MM.1S (cell line): ENCODE measurements at regions not wholly inside any gene's neighbourhood (a gene's known extent, or its start where the extent isn't known, plus 50 kb on each side); places are given as distances from the start of the nearest gene placed in this dataset.

Experiments used
- DNase-seq: peaks from one replicate; pipeline ENCODE4 v3.0.0-alpha.2; 2015
- H2AFZ ChIP-seq: fragments of 300-600 bp; sonication (generic); 2 replicates; pipeline ENCODE4 v1.6.0; 2016; ENCODE audit warnings: antibody characterized with exemption, low read length
- H3F3A ChIP-seq: fragments of 300-600 bp; sonication (generic); 2 replicates; pipeline ENCODE4 v1.6.1; 2016; ENCODE audit warnings: mild to moderate bottlenecking, antibody characterized with exemption, low read length, moderate library complexity, mixed read lengths; ENCODE audit not compliant: insufficient read depth
- H3K27ac ChIP-seq: fragments of 300-600 bp; sonication (generic); 2 replicates; pipeline ENCODE4 v1.5.1; 2016; ENCODE audit warnings: mild to moderate bottlenecking, low read length
- H3K27me3 ChIP-seq: fragments of 300-600 bp; sonication (generic); replicated peaks from 2 replicates; pipeline ENCODE4 v1.6.0; 2016; ENCODE audit warnings: low read length; ENCODE audit not compliant: insufficient read depth
- H3K36me3 ChIP-seq: fragments of 300-600 bp; sonication (generic); replicated peaks from 2 replicates; pipeline ENCODE4 v1.6.1; 2016; ENCODE audit warnings: mild to moderate bottlenecking, low read length, mixed read lengths; ENCODE audit not compliant: insufficient read depth
- H3K4me1 ChIP-seq: fragments of 300-600 bp; sonication (generic); 2 replicates; pipeline ENCODE4 v1.6.1; 2016; ENCODE audit warnings: low read length, mixed read lengths
- H3K4me2 ChIP-seq: fragments of 300-600 bp; sonication (generic); 2 replicates; pipeline ENCODE4 v1.6.0; 2016; ENCODE audit warnings: low read depth, low read length
- H3K4me3 ChIP-seq: fragments of 300-600 bp; sonication (generic); 2 replicates; pipeline ENCODE4 v1.5.1; 2016; ENCODE audit warnings: low read length, mixed read lengths
- H3K79me2 ChIP-seq: fragments of 300-600 bp; sonication (generic); 2 replicates; pipeline ENCODE4 v1.6.1; 2016; ENCODE audit warnings: mixed run types, low read length, mixed read lengths
- H3K9ac ChIP-seq: fragments of 300-600 bp; sonication (generic); 2 replicates; pipeline ENCODE4 v1.6.1; 2016; ENCODE audit warnings: low read length, mixed read lengths
- H3K9me2 ChIP-seq: fragments of 300-600 bp; sonication (generic); replicated peaks from 2 replicates; pipeline ENCODE4 v1.6.1; 2016; ENCODE audit warnings: mild to moderate bottlenecking, low read length, mixed read lengths; ENCODE audit not compliant: insufficient read depth
- H3K9me3 ChIP-seq: fragments of 300-600 bp; sonication (generic); replicated peaks from 2 replicates; pipeline ENCODE4 v1.6.1; 2016; ENCODE audit warnings: mild to moderate bottlenecking, low read length, mixed read lengths; ENCODE audit not compliant: insufficient read depth
- H4K20me1 ChIP-seq: fragments of 300-600 bp; sonication (generic); 2 replicates; pipeline ENCODE4 v1.6.1; 2016; ENCODE audit warnings: mild to moderate bottlenecking, low read length, moderate library complexity, mixed read lengths; ENCODE audit not compliant: insufficient read depth
- CTCF ChIP-seq: fragments of 300-600 bp; sonication (generic); IDR thresholded peaks from 2 replicates; pipeline ENCODE4 v1.5.1; 2016; ENCODE audit warnings: antibody characterized with exemption, low read length, mixed read lengths
- EZH2 ChIP-seq: fragments of 300-600 bp; sonication (generic); optimal IDR thresholded peaks from 2 replicates; pipeline ENCODE3; 2017; ENCODE audit warnings: low read depth, mild to moderate bottlenecking, antibody characterized with exemption, low read length, mixed read lengths
- EZH2phosphoT487 ChIP-seq: fragments of 300-600 bp; sonication (generic); IDR thresholded peaks from 2 replicates; pipeline ENCODE4 v1.6.1; 2018; ENCODE audit warnings: antibody characterized with exemption, low read length

- no peaks in the 10 kb centered on the region for H3K9me3 ChIP-seq
- no peaks in the 10 kb centered on the region for H3F3A ChIP-seq
- no peaks in the 10 kb centered on the region for H3K79me2 ChIP-seq
- TF ChIP-seq EZH2phosphoT487 = no peak
- no peak for TF ChIP-seq EZH2
- no peak for TF ChIP-seq CTCF
- no peaks in the 10 kb centered on the region for H3K27me3 ChIP-seq
- H3K9ac ChIP-seq = no peak overlapping the region
- no peaks in the 10 kb centered on the region for H3K4me1 ChIP-seq
- H3K4me3 ChIP-seq = no peak overlapping the region
- no peak overlapping the region for H3K27ac ChIP-seq
- no peaks in the 10 kb centered on the region for H3K9me2 ChIP-seq
- H3K36me3 ChIP-seq = no peaks in the 10 kb centered on the region
- DNase-seq = no peak
- H3K4me2 ChIP-seq = no peak overlapping the region
- no peak overlapping the region for H2AFZ ChIP-seq
- H4K20me1 ChIP-seq = no peaks in the 10 kb centered on the region
These were observed 115.6 kb upstream of the B3GAT1 start for GRCh38 chr11:134527382-134528243.

GRCh38 chr11:134524896-134525845, 113.1 kb upstream of the B3GAT1 start:
- Histone ChIP-seq H3K27ac (no peak overlapping the region), H3K36me3 (no peaks in the 10 kb centered on the region), H3K9me2 (no peaks in the 10 kb centered on the region), H3K4me3 (no peak overlapping the region), H3K4me2 (no peak overlapping the region), H3K27me3 (no peaks in the 10 kb centered on the region), H3K79me2 (no peaks in the 10 kb centered on the region), H4K20me1 (no peaks in the 10 kb centered on the region), H2AFZ (no peak overlapping the region), H3F3A (no peaks in the 10 kb centered on the region), H3K9me3 (no peaks in the 10 kb centered on the region), H3K9ac (no peak overlapping the region), H3K4me1 (no peaks in the 10 kb centered on the region)
- no peak for TF ChIP-seq CTCF
- TF ChIP-seq EZH2phosphoT487 = no peak
- no peak for TF ChIP-seq EZH2
- DNase-seq = no peak

- Histone ChIP-seq H3K79me2 (no peaks in the 10 kb centered on the region), H3K9ac (no peak overlapping the region), H3K4me3 (no peak overlapping the region), H3K4me2 (no peak overlapping the region), H3K9me3 (no peaks in the 10 kb centered on the region), H3K27me3 (no peaks in the 10 kb centered on the region), H2AFZ (no peak overlapping the region), H3K27ac (no peak overlapping the region), H3K36me3 (no peaks in the 10 kb centered on the region), H4K20me1 (no peaks in the 10 kb centered on the region), H3K9me2 (no peaks in the 10 kb centered on the region), H3K4me1 (no peaks in the 10 kb centered on the region), H3F3A (no peaks in the 10 kb centered on the region)
- no peak for TF ChIP-seq CTCF
- no peak for TF ChIP-seq EZH2phosphoT487
- TF ChIP-seq EZH2 = no peak
- DNase-seq = no peak
These were observed 112.2 kb upstream of the B3GAT1 start for GRCh38 chr11:134524201-134524600.
